DOHH2 (cell line): ENCODE measurements at regions not wholly inside any gene's neighbourhood (a gene's known extent, or its start where the extent isn't known, plus 50 kb on each side); places are given as distances from the start of the nearest gene placed in this dataset.

Experiments
- H3F3A ChIP-seq: fragments of 200-600 bp; sonication (generic), shearing (Covaris generic); 2 replicates; pipeline ENCODE4 v1.6.0; 2016; ENCODE audit warnings: antibody characterized with exemption, mild to moderate bottlenecking; ENCODE audit not compliant: control insufficient read depth, insufficient read depth
- H3K27ac ChIP-seq: fragments of 200-600 bp; sonication (generic); 2 replicates; pipeline ENCODE4 v1.5.1; 2014; ENCODE audit warnings: low read depth, mild to moderate bottlenecking, low read length, moderate library complexity
- H3K27me3 ChIP-seq: fragments of 200-600 bp; sonication (generic); 2 replicates; pipeline ENCODE4 v1.6.1; 2014; ENCODE audit warnings: mild to moderate bottlenecking, low read length, mixed read lengths; ENCODE audit not compliant: control insufficient read depth
- H3K36me3 ChIP-seq: fragments of 200-600 bp; sonication (generic); 2 replicates; pipeline ENCODE4 v1.6.1; 2014; ENCODE audit warnings: mild to moderate bottlenecking, low read length, moderate library complexity, mixed read lengths; ENCODE audit not compliant: control insufficient read depth
- H3K4me1 ChIP-seq: fragments of 200-600 bp; sonication (generic); 2 replicates; pipeline ENCODE4 v1.6.1; 2014; ENCODE audit warnings: mild to moderate bottlenecking, low read length, mixed read lengths; ENCODE audit not compliant: control insufficient read depth
- H3K4me2 ChIP-seq: fragments of 200-600 bp; sonication (generic); 2 replicates; pipeline ENCODE4 v1.6.0; 2014; ENCODE audit warnings: mild to moderate bottlenecking, low read length, moderate library complexity
- H3K4me3 ChIP-seq: fragments of 200-600 bp; sonication (generic); 2 replicates; pipeline ENCODE4 v1.5.1; 2014; ENCODE audit warnings: mild to moderate bottlenecking, low read length, mixed read lengths
- H3K79me2 ChIP-seq: fragments of 200-600 bp; sonication (generic); 2 replicates; pipeline ENCODE4 v1.6.1; 2014; ENCODE audit warnings: mild to moderate bottlenecking, low read length, mixed read lengths; ENCODE audit not compliant: control insufficient read depth
- H3K9me2 ChIP-seq: fragments of 200-600 bp; sonication (generic); replicated peaks from 2 replicates; pipeline ENCODE4 v1.6.1; 2014; ENCODE audit warnings: mild to moderate bottlenecking, low read length, mixed read lengths; ENCODE audit not compliant: control insufficient read depth
- H3K9me3 ChIP-seq: fragments of 200-600 bp; sonication (generic); 2 replicates; pipeline ENCODE4 v1.6.1; 2014; ENCODE audit warnings: antibody characterized with exemption, low read length, mixed read lengths; ENCODE audit not compliant: control insufficient read depth, insufficient read depth
- H4K20me1 ChIP-seq: fragments of 200-600 bp; sonication (generic); 2 replicates; pipeline ENCODE4 v1.6.0; 2014; ENCODE audit warnings: low read depth, mild to moderate bottlenecking, antibody characterized with exemption, low read length, moderate library complexity; ENCODE audit not compliant: control insufficient read depth, insufficient read depth
- EZH2phosphoT487 ChIP-seq: fragments of 200-600 bp; sonication (generic); IDR thresholded peaks from 2 replicates; pipeline ENCODE4 v1.6.1; 2017; ENCODE audit warnings: borderline replicate concordance, mild to moderate bottlenecking, antibody characterized with exemption, low read length, moderate library complexity, mixed read lengths
- TF ChIP-seq, protein P1 (sequence below): fragments of 200-600 bp; sonication (generic); IDR thresholded peaks from one replicate; pipeline ENCODE4 v1.5.1; 2014; ENCODE audit warnings: antibody characterized with exemption, mild to moderate bottlenecking, low read depth, low read length; ENCODE audit not compliant: poor library complexity, severe bottlenecking

- Histone ChIP-seq H3K4me1 (no peaks in the 10 kb centered on the region), H3K4me2 (no peak overlapping the region), H3K9me3 (no peaks in the 10 kb centered on the region), H3K4me3 (no peak overlapping the region), H4K20me1 (no peaks in the 10 kb centered on the region), H3K9me2 (no peaks in the 10 kb centered on the region), H3F3A (no peaks in the 10 kb centered on the region), H3K27ac (no peak overlapping the region), H3K36me3 (no peaks in the 10 kb centered on the region), H3K79me2 (no peaks in the 10 kb centered on the region), H3K27me3 (no peaks in the 10 kb centered on the region)
- TF ChIP-seq EZH2phosphoT487: no peak
- TF ChIP-seq, protein P1, sequence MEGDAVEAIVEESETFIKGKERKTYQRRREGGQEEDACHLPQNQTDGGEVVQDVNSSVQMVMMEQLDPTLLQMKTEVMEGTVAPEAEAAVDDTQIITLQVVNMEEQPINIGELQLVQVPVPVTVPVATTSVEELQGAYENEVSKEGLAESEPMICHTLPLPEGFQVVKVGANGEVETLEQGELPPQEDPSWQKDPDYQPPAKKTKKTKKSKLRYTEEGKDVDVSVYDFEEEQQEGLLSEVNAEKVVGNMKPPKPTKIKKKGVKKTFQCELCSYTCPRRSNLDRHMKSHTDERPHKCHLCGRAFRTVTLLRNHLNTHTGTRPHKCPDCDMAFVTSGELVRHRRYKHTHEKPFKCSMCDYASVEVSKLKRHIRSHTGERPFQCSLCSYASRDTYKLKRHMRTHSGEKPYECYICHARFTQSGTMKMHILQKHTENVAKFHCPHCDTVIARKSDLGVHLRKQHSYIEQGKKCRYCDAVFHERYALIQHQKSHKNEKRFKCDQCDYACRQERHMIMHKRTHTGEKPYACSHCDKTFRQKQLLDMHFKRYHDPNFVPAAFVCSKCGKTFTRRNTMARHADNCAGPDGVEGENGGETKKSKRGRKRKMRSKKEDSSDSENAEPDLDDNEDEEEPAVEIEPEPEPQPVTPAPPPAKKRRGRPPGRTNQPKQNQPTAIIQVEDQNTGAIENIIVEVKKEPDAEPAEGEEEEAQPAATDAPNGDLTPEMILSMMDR: no peak
Observed at GRCh38 chr3:18634461-18634860, 209.3 kb upstream of the SATB1 start.

GRCh38 chr3:18633002-18633401 lies 207.9 kb upstream of the SATB1 start:
- Histone ChIP-seq H3K4me1 (no peaks in the 10 kb centered on the region), H3K9me3 (no peaks in the 10 kb centered on the region), H3K36me3 (no peaks in the 10 kb centered on the region), H3F3A (no peaks in the 10 kb centered on the region), H4K20me1 (no peaks in the 10 kb centered on the region), H3K27me3 (no peaks in the 10 kb centered on the region), H3K9me2 (no peaks in the 10 kb centered on the region), H3K4me3 (no peak overlapping the region), H3K79me2 (no peaks in the 10 kb centered on the region), H3K4me2 (no peak overlapping the region), H3K27ac (no peak overlapping the region)
- no peak for TF ChIP-seq EZH2phosphoT487
- TF ChIP-seq, protein P1: no peak

- Histone ChIP-seq H3F3A (no peaks in the 10 kb centered on the region), H3K36me3 (no peaks in the 10 kb centered on the region), H3K4me1 (no peaks in the 10 kb centered on the region), H3K79me2 (no peaks in the 10 kb centered on the region), H3K27ac (no peak overlapping the region), H4K20me1 (no peaks in the 10 kb centered on the region), H3K9me3 (no peaks in the 10 kb centered on the region), H3K27me3 (no peaks in the 10 kb centered on the region), H3K9me2 (no peaks in the 10 kb centered on the region), H3K4me2 (no peak overlapping the region), H3K4me3 (no peak overlapping the region)
- TF ChIP-seq EZH2phosphoT487: no peak
- TF ChIP-seq, protein P1: no peak
Observed at GRCh38 chr3:18630295-18630694, 205.2 kb upstream of the SATB1 start.

DNA sequence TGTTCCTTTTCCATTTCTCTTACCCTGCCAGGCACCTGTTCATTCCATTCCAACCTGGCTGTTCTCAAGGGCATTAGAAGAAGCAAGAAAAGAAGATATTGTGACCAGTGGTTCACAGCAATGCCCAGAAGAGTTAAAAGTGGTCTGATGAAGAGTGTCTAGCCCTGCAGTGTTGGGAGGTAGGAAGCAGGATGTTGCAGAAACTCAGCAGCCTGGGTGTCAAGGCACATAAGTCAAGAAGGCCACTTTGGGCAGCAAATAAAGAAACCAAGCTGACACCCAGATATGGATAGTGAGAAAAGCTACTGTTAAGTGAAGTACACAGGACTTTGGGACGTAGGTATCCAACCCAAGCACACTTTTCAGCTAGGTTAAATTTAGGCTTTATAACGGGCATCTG lies 199.9 kb upstream of the SATB1 start:
- Histone ChIP-seq H3K4me1 (no peaks in the 10 kb centered on the region), H3F3A (no peaks in the 10 kb centered on the region), H3K9me2 (no peaks in the 10 kb centered on the region), H3K9me3 (no peaks in the 10 kb centered on the region), H3K27ac (no peak overlapping the region), H3K79me2 (no peaks in the 10 kb centered on the region), H3K27me3 (no peaks in the 10 kb centered on the region), H4K20me1 (no peaks in the 10 kb centered on the region), H3K36me3 (no peaks in the 10 kb centered on the region), H3K4me3 (no peak overlapping the region), H3K4me2 (no peak overlapping the region)
- TF ChIP-seq EZH2phosphoT487: no peak
- TF ChIP-seq, protein P1: no peak
